Activated naive CD8-positive, alpha-beta T cell treated with anti-CD3 and anti-CD28 coated beads, Interleukin-2, amount 50 U/mL, for 16 hours (primary cell): ENCODE measurements at regions not wholly inside any gene's neighbourhood (a gene's known extent, or its start where the extent isn't known, plus 50 kb on each side); places are given as distances from the start of the nearest gene placed in this dataset.
"Not testable (repeated sequence)": the region's sequence is repeated elsewhere in the genome, so short reads cannot be mapped to it uniquely, and the experiment has no call there.

ENCODE experiments used
- DNase-seq: peaks from one replicate; pipeline ENCODE4 v3.0.0-alpha.2; 2020; ENCODE audit warnings: low read depth, low spot score

DNA sequence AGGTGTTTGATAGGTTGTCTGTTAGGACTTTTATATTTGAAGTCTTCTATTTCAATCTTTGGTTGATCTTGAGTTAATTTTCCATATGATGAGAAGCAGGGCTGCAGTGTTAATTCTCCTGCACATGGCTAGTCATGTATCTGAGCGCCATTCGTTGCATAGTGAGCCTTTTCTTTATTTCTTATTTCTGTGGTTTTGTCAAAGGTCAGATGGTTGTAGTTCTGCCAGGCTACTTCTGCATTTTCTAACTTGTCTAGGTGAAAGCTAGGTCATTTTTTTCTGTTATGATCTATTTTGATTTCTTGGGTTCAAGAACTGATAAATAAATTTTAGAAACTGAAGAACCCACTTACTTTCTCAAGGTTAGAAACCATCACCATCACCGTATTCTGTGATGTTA, 56.7 kb downstream of the CCDC74A start:
- DNase-seq = no peak

DNA sequence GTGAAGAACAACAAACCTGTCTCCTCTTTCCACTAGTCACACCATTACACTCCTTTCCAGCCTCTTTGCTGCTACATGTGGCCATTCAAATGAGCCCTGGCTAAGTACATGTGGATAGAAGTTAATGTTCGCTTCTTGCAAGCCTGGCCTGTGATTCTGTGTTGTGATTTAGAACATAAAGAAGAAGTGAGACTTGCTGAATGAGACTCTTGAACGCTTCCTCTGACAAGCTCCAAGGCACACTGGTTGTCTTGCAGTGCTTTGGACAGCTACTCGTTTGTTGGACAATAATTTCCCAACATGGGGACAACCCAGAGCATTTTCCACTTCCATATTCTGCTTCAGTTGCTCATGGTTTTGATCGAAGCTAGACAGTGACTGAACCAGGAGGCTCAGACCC, 57.3 kb downstream of the CCDC74A start:
- no peak for DNase-seq

DNA sequence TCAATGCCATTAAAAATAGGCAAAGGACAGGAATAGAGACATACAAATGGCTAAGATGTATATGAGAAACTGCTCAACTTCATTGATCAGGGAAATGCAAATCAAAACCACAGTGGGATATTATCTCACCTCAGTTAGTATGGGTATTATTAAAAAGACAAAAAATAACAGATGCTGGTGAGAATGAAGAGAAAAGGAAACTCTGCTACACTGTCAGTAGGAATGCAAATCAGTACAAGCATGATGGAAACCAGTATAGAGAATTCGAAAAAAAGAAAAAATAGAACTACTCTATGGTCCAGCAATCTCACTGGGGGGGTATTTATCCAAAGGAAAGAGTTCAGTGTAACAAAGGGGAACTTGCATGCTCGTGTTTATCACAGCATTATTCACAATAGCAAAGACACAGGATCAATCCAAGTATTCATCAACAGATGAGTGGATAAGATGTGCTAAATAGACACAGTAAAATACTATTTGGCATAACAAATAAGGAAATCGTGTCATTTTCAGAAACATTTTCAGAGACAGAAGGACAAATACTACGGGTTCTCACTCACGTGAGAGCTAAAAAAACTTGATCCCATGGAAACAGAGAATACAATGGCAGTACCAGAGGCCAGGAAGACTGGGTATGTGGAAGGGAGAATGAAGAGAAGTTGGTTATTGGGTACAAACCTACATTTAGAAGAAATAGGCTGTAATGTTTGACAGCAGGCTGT, 60.6 kb downstream of the CCDC74A start:
- DNase-seq = no peak

DNA sequence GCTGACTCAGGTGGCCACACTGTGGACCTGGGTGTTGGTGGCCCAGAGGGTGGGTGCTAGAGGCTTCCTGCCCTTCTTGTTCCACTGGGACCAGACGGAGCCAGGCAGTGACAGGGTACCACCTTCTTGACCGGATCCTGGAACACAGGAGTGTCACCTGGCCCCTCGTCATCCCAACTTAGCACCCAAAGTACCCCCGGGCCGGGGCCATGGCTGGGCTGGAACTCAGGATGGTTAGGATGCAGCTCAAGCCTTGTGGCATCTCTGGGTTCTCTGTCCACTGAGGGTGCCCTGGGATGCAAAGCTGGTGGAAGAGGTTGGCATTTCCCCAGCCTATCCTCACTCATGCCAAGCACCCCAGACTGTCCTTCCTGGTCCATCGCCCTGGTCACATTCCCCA, 61.4 kb downstream of the CCDC74A start:
- DNase-seq = not testable (repeated sequence)

DNA sequence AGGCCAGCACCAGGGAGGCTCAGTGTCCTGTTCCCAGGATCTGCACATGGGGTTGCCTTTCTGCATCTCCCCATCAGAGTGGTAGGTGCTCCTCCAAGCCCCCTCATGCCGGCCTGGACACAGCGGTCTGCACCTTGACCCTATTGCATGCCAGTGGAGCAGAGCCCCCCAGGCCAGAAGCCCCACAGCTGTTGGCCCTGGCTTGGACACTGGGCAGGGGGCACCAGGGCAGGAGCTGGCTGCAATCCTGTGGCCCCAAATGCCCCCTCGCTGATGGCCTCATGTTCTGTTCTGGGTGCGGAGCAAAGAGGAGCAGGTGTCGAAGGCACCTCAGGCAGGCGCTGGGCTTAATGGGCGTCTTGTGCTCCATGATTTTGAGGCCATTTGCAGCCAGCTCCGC, 62.7 kb downstream of the CCDC74A start:
- DNase-seq = no peak

DNA sequence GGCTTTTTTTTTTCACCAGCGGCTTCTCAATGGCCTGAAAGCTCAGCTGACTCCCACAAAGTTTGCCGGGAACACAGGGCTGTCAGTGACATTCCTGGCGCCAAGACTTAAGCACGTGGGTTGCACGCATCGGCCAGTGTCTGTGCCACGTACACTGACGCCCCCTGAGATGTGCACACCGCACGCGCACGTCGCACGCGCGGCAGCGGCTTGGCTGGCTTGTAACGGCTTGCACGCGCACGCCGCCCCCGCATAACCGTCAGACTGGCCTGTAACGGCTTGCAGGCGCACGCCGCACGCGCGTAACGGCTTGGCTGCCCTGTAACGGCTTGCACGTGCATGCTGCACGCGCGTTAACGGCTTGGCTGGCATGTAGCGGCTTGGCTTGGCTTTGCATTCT, 63.2 kb downstream of the CCDC74A start:
- no peak for DNase-seq

DNA sequence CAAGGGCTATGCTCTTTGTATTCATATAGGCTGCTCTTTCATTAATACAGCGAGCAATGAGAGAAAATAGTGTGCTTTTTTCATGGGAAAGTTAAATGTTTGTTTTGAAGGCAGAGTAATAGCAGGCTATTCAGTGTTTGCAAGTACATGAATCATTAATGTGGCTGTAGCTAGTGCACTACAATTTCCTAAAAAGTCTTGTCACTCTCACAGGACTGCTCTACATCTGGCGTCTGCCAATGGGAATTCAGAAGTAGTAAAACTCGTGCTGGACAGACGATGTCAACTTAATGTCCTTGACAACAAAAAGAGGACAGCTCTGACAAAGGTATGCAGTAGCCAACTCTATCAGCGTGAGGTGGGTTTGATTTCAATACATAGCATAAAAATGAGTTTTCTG, 68.9 kb downstream of the CCDC74A start:
- not testable (repeated sequence) for DNase-seq

DNA sequence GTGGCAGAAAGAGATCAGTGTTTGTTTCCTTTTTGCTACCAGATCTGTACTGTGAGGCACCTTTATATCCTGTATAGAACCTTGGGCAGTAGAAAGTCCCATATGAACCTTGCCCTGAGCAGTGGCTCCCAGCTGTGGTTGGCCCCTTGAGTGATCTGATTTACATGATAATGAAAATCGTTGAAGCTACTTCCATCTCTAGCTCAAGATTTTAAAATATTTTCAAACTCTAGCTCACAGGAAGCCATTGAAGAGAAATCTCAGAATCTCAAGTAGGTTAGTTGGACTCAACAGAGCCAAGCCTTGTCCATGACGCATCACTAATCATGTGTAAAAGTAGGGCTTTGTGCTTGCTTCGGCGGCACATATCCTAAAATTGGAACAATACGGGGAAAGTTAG, 74.8 kb downstream of the CCDC74A start:
- DNase-seq = not testable (repeated sequence)

DNA sequence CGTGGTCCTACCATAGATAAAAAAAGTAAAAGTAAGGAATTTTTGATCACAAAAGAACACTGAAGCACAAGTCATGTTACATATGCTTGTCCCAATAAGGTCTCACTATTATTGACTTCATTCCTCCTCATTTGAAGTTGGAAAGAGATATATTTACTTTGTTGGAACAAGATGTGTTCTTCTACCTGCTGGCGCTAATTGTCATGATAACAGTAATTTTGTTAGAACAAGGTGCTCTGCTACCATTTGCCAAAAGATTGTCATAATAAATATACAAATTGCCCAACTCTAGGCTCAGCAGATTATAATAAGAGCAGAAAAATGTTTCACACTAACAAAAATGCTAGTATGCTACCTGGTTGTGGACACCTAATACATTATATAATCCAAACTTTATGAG, 77.0 kb downstream of the CCDC74A start:
- not testable (repeated sequence) for DNase-seq

DNA sequence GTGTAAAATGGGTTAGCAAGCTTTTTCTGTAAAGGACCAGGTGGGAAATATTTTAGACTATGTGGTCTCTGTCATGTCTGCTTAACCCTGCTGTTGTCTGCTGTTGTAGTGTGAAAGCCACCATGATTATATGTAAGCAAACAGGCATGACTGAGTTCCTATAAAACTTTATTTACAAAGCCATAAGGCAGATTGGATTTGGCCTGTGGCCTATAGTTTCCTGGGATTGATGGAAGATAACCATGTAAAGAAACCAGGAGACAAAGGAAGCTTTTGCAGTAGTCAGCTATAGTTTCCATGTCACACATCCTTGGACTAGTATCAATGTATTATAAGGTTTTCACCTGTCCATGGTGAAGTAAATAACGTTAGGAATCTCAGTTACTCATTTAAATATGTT, 78.7 kb downstream of the CCDC74A start:
- not testable (repeated sequence) for DNase-seq

DNA sequence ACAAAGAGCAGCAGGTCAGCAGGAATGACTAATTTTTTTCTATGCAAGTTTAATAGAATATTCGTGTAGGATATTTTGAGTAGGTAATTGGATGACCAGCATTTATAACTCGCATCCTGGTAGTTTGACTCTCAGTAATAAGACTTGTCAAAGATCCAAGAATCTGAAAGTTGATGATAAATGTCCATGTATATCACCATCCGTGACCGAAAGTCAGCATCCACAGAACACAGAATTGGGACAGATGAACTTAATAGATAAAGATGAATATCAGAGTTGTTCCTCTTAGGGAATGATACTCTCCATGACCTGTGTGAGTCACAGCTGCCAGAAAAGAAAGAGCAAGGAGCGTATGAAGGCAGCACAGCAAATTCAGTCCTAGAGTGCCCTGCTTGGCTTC, 79.4 kb downstream of the CCDC74A start:
- DNase-seq = not testable (repeated sequence)

DNA sequence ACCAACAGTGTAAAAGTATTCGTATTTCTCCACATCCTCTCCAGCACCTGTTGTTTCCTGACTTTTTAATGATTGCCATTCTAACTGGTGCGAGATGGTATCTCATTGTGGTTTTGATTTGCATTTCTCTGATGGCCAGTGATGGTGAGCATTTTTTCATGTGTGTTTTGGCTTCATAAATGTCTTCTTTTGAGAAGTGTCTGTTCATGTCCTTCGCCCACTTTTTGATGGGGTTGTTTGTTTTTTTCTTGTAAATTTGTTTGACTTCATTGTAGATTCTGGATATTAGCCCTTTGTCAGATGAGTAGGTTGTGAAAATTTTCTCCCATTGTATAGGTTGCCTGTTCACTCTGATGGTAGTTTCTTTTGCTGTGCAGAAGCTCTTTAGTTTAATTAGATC, 86.9 kb downstream of the CCDC74A start:
- not testable (repeated sequence) for DNase-seq

DNA sequence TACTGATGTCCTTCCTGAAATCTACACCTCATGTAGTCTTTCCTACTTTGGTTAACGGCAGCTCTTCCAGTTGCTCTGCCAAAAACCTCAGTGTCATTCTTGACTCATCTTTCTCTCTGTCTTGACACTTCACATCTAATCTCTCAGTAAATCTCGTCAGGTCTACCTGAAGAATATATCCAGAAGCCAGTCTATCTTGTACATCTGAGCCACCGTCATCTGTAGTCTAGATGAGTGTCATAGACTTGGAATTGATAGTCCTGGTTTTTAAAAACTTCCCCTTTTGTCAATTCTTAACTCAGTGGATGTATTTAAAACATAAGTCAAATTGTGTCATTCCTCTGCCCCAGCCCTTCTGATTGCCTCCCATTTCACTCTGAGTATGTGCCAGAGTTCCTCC, 90.6 kb downstream of the CCDC74A start:
- DNase-seq = not testable (repeated sequence)

DNA sequence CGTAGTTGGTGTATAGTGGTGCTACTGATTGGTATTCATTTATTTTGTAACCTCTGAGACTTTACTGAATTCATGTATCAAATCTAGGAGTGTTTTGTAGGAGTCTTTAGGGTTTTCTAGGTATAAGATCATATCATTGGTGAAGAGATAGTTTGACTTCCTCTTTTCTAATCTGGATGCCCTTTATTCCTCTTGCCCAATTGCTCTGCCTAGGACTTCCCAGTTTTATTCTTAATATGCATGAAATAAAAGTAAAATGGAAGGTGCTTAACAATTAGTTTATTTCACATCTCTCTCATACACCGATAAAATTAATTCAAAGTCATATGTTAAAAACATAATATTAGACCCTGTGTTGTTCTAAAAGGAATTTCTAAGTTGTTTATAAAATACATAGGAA, 95.2 kb downstream of the CCDC74A start:
- DNase-seq = not testable (repeated sequence)

DNA sequence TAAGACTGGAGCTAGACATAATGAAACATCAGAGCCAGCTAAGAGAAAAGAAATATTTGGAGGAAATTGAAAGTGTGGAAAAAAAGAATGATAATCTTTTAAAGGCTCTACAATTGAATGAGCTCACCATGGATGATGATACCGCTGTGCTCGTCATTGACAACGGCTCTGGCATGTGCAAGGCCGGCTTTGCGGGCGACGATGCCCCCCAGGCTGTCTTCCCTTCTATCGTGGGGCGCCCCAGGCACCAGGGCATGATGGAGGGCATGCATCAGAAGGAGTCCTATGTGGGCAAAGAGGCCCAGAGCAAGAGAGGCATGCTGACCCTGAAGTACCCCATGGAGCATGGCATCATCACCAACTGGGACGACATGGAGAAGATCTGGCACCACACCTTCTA, 98.3 kb downstream of the CCDC74A start:
- DNase-seq = not testable (repeated sequence)

DNA sequence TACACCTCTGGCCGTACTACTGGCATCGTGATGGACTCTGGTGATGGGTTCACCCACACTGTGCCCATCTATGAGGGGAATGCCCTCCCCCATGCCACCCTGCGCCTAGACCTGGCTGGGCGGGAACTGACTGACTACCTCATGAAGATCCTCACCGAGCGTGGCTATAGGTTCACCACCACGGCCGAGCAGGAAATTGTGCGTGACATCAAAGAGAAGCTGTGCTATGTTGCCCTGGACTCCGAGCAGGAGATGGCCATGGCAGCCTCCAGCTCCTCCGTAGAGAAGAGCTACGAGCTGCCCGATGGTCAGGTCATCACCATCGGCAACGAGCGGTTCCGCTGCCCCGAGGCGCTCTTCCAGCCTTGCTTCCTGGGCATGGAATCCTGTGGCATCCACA, 98.9 kb downstream of the CCDC74A start:
- DNase-seq = not testable (repeated sequence)

DNA sequence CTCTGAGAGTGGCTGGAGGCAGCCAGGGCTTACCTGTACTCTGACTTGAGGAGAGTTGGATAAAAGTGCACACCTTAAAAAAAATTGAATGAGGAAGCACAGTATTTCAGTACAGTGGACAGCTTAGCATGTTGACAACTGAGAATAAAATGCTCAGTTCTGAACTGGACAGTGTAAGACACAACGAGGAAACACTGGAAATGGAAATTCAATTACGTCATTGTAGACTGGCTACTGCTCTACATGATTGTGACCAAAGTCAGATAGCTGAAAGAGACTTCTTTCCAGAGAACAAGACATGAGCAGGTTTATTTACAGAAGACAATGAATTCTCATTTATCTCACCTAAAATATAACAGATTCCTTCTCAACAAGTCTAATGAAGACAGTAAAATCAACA, 100.1 kb downstream of the CCDC74A start:
- not testable (repeated sequence) for DNase-seq

DNA sequence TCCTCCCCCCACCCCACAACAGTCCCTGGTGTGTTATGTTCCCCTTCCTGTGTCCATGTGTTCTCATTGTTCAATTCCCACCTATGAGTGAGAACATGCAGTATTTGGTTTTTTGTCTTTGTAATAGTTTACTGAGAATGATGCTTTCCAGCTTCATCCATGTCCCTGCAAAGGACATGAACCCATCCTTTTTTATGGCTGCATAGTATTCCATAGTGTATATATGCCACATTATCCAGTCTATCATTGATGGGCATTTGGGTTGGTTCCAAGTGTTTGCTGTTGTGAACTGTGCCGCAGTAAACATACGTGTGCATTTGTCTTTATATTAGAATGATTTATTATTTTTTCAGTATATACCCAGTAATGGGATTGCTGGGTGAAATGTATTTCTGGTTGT, 104.0 kb downstream of the CCDC74A start:
- DNase-seq = not testable (repeated sequence)

DNA sequence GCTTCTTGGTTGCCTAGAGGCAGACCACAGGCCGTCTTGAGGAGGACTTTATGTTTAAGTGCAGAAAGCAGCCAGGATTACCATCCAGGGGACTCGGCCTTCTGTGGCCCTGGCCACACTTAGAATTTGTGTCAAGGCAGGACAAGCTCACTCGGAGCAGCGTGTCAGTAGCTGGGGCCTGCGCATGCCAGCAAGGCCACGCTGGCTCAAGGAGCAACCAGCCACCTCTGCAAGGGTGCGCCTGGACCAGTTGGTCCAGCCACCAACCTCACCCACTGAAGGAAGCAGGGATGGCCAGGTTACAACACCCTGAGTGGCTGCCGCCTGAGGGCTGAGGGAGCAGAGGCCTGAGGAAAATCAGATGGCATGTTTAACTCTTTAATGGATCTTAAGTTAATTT, 105.7 kb downstream of the CCDC74A start:
- DNase-seq = not testable (repeated sequence)

DNA sequence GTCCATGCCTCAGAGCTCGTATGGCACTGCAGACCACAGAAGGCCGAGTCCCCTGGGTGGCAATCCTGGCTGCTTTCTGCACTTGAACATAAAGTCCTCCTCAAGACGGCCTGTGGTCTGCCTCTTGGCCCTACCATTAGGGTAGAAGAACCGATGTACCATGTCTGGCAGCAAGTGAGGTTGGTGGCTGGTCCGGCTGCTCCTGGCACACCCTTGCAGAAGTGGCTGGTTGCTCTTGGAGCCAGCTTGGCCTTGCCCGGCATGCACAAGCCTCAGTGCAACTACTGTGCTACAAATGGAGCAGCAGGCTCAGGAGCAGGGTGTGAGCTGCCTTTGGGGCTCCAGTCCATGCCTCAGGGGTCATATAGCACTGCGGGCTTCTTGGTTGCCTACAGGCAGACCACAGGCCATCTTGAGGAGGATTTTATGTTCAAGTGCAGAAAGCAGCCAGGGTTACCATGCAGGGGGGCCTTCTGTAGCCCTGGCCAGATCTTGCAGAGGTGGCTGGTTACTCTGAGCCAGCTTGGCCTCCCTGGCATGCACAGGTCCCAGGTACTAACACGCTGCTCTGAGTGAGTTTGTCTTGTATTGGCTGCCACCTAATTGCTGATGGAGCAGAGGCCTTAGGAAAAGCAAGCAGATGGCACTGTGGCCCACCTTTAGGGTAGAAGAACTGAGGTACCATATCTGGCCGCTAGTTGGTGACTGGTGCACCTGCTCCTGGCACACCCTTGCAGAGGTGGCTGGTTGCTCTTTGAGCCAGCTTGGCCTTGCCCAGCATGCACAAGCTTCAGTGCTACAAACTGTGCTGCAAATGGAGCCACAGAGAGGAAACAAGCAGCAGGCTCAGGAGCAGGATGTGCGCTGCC, 106.4 kb downstream of the CCDC74A start:
- DNase-seq = not testable (repeated sequence)

DNA sequence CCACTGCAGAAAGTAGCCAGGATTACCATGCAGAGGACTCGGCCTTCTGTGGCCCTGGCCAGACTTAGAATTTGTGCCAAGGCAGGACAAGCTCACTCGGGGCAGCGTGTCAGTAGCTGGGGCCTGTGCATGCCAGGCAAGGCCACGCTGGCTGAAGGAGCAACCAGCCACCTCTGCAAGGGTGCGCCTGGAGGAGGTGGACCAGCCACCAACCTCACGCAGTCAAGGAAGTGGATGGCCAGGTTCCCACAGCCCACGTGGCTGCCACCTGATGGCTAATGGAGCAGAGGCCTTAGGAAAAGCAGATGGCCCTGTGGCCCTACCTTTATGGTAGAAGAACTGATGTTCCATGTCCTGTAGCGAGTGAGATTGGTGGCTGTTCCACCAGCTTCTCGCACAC, 107.9 kb downstream of the CCDC74A start:
- no peak for DNase-seq

DNA sequence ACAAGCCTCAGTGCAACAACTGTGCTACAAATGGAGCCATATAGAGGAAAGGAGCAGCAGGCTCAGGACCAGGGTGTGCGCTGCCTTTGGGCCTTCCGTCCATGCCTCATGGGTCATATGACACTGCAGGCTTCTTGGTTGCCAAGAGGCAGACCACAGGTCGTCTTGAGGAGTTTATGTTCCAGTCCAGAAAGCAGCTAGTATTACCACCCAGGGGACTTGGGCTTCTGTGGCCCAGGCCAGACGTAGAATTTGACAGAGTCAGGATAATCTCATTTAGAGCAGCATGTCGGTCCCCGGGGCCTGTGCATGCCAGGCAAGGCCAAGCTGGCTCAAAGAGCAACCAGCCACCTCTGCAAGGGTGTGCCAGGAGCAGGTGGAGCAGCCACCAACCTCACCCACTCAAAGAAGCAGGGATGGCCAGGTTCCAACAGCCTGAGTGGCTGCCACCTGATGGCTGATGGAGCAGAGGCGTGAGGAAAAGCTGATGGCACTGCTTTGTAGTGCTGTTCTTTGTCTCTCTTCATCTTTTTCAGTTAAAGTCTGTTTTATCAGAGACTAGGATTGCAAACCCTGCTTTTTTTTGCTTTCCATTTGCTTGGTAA, 109.1 kb downstream of the CCDC74A start:
- not testable (repeated sequence) for DNase-seq
